ENCODE measurements at regions not wholly inside any gene's neighbourhood (a gene's known extent, or its start where the extent isn't known, plus 50 kb on each side); places are given as distances from the start of the nearest gene placed in this dataset.

DNA sequence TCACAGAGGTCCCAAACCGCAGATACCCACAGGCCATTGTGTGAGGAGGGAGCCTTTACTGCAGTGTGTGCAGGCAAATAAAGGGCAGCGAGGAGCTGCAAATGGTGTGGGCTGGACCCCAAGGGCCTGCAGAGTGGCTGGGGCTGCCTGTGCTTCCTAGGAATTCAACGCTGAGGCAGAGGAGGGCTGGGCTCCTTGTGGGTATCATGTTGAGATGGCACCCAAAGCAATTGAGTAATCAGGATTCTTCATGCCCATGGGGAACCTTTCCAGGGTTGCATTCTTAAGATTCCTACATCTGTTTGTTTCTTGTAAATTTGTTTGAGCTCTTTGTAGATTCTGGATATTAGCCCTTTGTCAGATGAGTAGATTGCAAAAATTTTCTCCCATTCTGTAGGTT, 85.4 kb upstream of the LIPC start:
- ATAC-seq (ENCODE audit: poor library complexity): no peak
- Mint-ChIP-seq H3K36me3 (ENCODE audit: low read depth) (no peaks in the 10 kb centered on the region), H3K9me3 (no peaks in the 10 kb centered on the region), H3K4me1 (ENCODE audit: low read depth) (no peaks in the 10 kb centered on the region), H3K4me3 (no peak overlapping the region), H3K27me3 (no peaks in the 10 kb centered on the region), H3K27ac (no peak overlapping the region)
- H3K27ac ChIP-seq (ENCODE audit: low read depth in 1 of 2, low read length in 2 of 2): no peak overlapping the region
- POLR2A ChIA-PET: no interaction called here
- H3K4me3 ChIP-seq (ENCODE audit: low read length): no peak overlapping the region
- CTCF ChIA-PET: no interaction called here
- no peaks in the 10 kb centered on the region for H3K36me3 ChIP-seq (ENCODE audit: insufficient read depth, low read length)
- no peaks in the 10 kb centered on the region for H3K9me3 ChIP-seq (ENCODE audit: control insufficient read depth in 1 of 2, insufficient read depth in 1 of 2, low read length in 2 of 2)
- DNase-seq: no peak
- no peaks in the 10 kb centered on the region for H3K27me3 ChIP-seq (ENCODE audit: control insufficient read depth in 1 of 2, insufficient read depth in 2 of 2, low read length in 2 of 2)
- no peaks in the 10 kb centered on the region for H3K4me1 ChIP-seq (ENCODE audit: insufficient read depth, low read length)
- TF ChIP-seq, protein P1, sequence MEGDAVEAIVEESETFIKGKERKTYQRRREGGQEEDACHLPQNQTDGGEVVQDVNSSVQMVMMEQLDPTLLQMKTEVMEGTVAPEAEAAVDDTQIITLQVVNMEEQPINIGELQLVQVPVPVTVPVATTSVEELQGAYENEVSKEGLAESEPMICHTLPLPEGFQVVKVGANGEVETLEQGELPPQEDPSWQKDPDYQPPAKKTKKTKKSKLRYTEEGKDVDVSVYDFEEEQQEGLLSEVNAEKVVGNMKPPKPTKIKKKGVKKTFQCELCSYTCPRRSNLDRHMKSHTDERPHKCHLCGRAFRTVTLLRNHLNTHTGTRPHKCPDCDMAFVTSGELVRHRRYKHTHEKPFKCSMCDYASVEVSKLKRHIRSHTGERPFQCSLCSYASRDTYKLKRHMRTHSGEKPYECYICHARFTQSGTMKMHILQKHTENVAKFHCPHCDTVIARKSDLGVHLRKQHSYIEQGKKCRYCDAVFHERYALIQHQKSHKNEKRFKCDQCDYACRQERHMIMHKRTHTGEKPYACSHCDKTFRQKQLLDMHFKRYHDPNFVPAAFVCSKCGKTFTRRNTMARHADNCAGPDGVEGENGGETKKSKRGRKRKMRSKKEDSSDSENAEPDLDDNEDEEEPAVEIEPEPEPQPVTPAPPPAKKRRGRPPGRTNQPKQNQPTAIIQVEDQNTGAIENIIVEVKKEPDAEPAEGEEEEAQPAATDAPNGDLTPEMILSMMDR (IDR thresholded peaks at IDR 0.05): no peak
- intact Hi-C loops (cut with DNase I, micrococcal nuclease): no loop called here

GRCh38 chr15:58348095-58348812, 83.5 kb upstream of the LIPC start:
- Histone ChIP-seq H3K36me3 (ENCODE audit: insufficient read depth, low read length) (no peaks in the 10 kb centered on the region), H3K4me3 (ENCODE audit: low read length) (no peak overlapping the region), H3K4me1 (ENCODE audit: insufficient read depth, low read length) (no peaks in the 10 kb centered on the region), H3K27me3 (ENCODE audit: control insufficient read depth in 1 of 2, insufficient read depth in 2 of 2, low read length in 2 of 2) (no peaks in the 10 kb centered on the region), H3K27ac (ENCODE audit: low read depth in 1 of 2, low read length in 2 of 2) (no peak overlapping the region), H3K9me3 (ENCODE audit: control insufficient read depth in 1 of 2, insufficient read depth in 1 of 2, low read length in 2 of 2) (no peaks in the 10 kb centered on the region)
- Mint-ChIP-seq H3K36me3 (ENCODE audit: low read depth) (no peaks in the 10 kb centered on the region), H3K27ac (no peak overlapping the region), H3K4me3 (no peak overlapping the region), H3K9me3 (peaks cover 2% of the 10 kb centered on the region), H3K27me3 (no peaks in the 10 kb centered on the region), H3K4me1 (ENCODE audit: low read depth) (no peaks in the 10 kb centered on the region)
- ATAC-seq (ENCODE audit: poor library complexity) (no peak), DNase-seq (no peak)
- CTCF ChIA-PET: no interaction called here
- TF ChIP-seq, protein P1 (IDR thresholded peaks at IDR 0.05): no peak
- POLR2A ChIA-PET: no interaction called here
- intact Hi-C loops (cut with DNase I, micrococcal nuclease): no loop called here

DNA sequence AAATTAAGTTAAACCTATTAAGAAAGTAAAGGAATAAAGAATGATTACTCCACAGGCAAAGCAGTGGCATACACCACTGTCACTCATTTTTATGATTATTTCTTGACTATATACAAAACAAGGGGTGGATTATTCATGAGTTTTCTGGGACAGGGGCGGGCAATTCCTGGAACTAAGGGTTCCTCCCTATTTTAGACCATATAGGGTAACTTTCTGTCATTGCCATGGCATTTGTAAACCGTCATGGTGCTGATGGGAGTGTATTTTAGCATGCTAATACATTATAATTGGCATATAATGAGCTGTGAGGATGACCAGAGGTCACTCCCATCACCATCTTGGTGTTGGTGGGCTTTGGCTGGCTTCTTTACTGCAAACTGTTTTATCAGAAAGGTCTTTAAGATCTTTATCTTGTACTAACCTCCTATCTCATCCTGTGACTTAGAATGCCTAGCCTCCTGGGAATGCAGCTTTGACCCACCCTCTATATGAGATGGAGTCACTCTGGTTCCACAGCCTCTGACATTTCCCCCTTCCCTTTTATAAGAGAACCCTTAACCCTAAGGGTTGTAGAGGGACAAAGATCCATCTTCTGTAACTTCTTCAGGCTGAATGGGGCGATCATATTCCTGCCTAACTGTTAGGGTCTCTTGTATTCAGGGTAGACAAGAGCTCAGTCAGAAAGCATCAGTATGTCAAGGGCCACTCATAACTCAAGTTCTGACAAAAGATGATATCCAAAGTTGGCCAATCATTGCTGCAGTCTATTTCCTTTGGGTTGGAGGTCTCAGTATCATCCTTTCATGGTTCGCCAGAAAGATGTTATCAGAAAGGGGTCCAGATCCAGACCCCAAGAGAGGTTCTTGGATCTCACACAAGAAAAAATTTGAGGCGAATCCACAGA, 79.5 kb upstream of the LIPC start:
- H3K9me3 Mint-ChIP-seq: peaks cover 2% of the 10 kb centered on the region
- H3K4me1 Mint-ChIP-seq (ENCODE audit: low read depth): peaks cover 2% of the 10 kb centered on the region
- H3K27ac ChIP-seq (ENCODE audit: low read depth in 1 of 2, low read length in 2 of 2): no peak overlapping the region
- intact Hi-C loops (cut with DNase I, micrococcal nuclease): no loop called here
- H3K9me3 ChIP-seq (ENCODE audit: control insufficient read depth in 1 of 2, insufficient read depth in 1 of 2, low read length in 2 of 2): no peaks in the 10 kb centered on the region
- ChIA-PET POLR2A (no interaction called here), CTCF (no interaction called here)
- H3K27ac Mint-ChIP-seq: no peak overlapping the region
- H3K4me1 ChIP-seq (ENCODE audit: insufficient read depth, low read length): peaks cover under 1% of the 10 kb centered on the region
- no peaks in the 10 kb centered on the region for H3K36me3 Mint-ChIP-seq (ENCODE audit: low read depth)
- no peaks in the 10 kb centered on the region for H3K27me3 ChIP-seq (ENCODE audit: control insufficient read depth in 1 of 2, insufficient read depth in 2 of 2, low read length in 2 of 2)
- ATAC-seq (ENCODE audit: poor library complexity) (no peak), DNase-seq (no peak)
- H3K4me3 Mint-ChIP-seq: no peak overlapping the region
- TF ChIP-seq, protein P1 (IDR thresholded peaks at IDR 0.05): no peak
- H3K27me3 Mint-ChIP-seq: no peaks in the 10 kb centered on the region
- no peak overlapping the region for H3K4me3 ChIP-seq (ENCODE audit: low read length)
- no peaks in the 10 kb centered on the region for H3K36me3 ChIP-seq (ENCODE audit: insufficient read depth, low read length)

All from CD4-positive, alpha-beta T cell (primary cell).